GM19468 (cell line): ENCODE measurements at regions not wholly inside any gene's neighbourhood (a gene's known extent, or its start where the extent isn't known, plus 50 kb on each side); places are given as distances from the start of the nearest gene placed in this dataset.

ENCODE experiments used
- ATAC-seq: cut with Tn5 transposase; IDR thresholded peaks from one replicate; pipeline ENCODE4 v1.9.1; 2021; ENCODE audit warnings: mild to moderate bottlenecking, moderate library complexity, moderate number of reproducible peaks; ENCODE audit not compliant: unreplicated experiment; ENCODE audit errors: extremely low read depth

DNA sequence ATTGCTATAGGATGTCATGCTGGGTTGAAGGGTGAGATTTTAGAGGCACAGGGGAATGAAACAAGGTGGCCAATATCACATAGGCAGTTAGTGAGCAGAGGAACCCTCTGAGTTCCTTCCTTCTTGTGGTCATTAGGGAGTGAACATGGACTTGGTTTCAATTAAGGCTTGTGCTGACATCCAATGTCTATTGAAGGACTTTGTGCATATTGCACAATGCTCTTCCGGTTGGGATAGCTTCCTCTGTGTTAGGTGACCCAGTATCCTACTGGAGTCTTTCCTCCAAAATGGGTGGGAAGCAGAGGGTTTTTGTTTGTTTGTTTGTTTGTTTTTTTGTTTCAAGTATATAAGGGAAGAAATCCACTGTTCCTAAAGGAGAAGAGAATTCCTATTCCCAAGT is 98.5 kb downstream of the HDGFL1 start:
- ATAC-seq: no peak

DNA sequence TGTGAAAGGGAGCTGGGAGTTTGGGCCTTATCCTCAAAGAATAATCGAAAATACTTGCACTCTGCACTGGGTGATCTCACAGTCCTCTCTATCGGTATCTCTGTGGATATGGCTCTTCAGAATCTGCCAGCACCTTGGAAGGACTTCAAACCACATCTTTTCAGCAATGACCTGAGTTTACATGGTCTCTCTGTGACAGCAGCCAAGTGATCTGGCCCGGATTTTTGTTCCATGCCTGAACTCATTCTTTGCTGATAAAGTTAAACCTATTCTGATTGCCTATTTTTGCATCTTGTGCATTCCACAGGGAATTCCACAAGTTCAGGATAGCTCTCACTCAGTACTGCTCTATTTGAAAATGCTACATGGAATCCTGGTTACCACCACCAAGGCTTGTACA is 98.9 kb downstream of the HDGFL1 start:
- no peak for ATAC-seq

DNA sequence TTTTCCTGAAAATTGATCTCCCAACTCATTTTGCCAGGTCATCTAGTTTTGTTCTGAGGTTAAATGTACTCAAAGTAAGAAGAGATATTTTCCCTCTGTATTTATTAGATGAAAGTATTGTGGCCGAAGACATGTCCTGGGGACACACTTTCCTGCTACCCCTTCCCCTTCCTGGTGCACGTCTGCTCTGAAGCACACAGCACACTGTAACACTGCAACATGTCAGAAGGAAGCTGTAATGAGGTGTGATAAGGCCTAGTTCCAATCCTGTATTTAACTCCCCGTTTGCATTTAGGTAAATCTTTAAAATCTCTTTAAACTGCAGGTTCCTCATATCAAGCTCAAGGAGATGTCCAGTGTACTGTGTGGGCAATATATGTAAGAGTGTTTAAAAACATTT is 99.4 kb downstream of the HDGFL1 start:
- no peak for ATAC-seq

DNA sequence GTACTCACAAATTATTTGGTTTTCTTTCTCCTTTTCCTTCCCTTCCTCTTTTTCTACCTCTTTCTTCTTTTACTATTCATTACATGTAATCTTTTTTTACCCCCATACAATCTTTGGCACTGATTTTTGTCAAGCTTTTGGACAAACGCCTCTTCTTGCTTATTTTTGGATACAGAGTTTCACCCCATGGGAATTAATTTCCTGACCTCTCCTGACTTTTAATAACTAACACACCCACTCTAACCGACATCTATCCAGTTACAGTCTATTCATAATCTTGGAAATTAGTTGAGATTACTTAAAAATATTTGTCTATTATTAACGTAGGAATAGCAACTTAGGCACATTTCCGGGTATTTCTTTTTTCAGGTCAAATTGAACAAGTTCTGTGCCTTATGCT is 101.2 kb downstream of the HDGFL1 start:
- no peak for ATAC-seq

DNA sequence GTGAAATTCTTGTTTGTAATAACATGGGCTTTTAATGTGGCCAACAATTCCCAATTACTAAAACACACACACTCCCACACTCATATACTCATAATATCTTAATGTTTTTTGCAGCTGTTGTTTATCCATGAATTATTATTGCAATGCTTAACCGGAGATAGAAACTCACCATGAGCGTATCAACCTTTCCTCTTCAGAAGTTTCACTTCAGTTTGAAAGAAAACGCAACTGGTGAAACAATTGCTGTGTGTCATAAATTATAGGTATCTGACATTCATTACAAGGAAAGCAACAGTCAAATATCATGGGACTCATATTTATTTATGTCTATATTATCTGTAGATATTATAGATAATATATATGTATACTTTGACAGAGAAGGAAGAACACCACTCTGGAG is 104.1 kb downstream of the HDGFL1 start:
- ATAC-seq: no peak

DNA sequence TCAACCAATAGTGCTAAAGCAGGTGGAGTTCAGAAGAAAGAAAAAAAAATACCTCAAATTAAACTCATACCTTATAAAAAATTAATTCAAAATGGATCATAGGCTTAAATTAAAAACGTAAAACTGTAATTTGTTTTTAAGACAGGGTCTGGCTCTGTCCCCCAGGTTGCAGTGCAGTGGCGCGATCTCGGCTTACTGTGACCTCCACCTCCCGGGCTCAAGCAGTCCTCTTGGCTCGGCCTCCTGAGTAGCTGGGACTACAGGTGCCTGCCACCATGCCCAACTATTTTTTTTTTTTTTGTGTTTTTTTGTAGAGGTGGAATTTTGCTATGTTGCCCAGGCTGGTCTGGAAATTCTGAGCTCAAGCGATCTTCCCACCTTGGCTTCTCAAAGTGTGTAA is 111.6 kb downstream of the HDGFL1 start:
- ATAC-seq: no peak

DNA sequence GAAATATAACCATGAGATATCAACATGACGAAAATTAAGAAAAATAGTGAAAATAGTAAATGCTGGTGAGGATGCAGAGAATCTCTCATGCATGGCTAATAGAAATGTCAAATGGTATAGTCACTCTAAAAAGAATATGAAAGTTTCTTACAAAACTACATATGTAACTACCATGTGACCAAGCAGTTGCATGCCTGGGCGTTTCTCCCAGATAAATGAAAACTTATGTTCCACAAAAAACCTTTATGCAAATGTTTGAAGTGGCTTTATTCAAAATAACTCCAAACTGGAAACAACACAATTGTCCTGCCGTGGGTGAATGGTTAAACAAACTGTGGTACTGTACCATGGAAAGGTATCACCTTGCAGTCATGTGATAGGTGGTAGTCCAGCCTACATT is 112.4 kb downstream of the HDGFL1 start:
- ATAC-seq: no peak

DNA sequence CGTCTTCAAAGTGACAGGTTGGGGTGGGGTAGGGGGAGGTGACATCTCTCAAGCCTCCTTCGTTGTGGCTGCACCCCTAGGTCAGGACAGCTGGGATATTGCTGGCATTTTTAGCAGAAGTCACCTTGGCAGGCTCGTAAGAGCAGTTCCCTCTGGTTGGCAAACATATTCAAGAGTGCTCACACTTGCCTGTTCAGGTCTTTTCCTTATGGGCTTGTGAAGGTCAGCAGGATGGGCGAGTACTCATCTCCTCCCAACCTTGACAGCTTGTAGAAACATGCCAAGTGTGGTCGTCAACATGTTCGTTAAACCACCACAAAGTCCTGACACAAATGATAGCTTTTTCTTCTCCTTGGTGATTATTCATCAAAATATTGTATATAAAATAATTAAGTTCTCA is 113.6 kb downstream of the HDGFL1 start:
- no peak for ATAC-seq

DNA sequence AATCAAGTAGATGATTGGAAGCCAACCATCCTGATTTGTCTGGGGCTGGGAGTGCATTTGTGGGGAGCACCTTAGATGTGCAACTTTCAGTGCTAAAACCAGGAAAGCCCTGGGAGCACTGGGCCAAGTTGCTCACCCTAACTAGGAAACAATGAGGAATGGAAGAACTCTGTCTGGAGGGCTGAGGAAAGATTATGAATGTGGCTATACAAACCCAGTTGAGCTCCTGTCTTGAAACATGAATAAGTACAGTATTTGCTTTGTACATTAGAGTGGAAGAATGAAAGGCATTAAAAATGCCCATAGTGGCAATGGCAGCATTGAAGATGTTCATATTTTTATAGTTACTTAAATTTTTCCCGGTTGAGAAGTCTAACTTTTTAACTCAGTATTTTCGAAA is 121.1 kb downstream of the HDGFL1 start:
- ATAC-seq: no peak

DNA sequence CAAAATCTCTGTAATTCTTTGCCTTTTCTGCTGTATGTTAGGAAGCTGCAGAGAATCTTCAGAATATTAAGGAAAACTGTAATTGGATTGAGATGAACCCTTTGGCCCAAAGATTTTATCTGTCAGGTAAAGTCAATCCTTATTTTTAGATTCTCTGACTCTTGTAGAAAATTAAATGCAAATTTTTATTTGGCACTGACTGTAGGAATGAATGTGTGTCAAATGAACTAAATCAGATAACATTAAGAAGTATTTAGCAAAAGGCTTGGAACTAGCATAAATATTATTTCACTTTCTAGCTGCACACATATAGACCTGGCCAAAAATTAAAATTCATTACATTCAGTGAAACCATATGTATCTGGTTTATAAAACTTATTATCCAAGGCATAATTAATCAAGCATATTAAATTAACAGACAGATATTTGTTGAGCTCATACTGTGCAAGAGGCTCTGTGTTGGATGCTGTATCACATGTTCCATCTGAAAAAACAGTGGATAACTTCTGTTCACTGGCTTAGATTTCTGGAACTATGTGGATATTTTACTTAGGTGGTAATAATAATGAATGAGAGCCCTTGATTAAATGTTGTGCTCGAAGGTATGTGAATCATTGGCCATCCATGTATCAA is 124.8 kb downstream of the HDGFL1 start:
- ATAC-seq: no peak

DNA sequence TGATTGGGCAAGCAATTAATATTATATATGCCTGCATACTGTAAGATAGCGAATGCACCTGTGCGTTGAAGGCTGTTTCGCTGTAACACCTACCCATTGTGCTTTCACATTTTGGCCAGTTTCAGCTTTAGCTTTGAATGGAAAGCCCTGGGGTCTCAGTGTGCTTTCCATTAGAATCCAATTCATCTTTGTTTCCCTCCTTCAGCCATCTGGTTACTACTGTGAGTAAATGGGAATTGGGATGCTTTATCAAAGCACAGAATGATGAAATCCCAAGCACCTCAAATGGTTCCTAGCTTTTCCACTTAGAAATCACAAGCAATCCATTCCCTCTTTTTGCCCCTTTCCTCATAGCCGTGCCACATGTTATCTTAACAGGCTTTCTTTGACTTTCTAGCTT is 127.1 kb downstream of the HDGFL1 start:
- ATAC-seq: no peak

DNA sequence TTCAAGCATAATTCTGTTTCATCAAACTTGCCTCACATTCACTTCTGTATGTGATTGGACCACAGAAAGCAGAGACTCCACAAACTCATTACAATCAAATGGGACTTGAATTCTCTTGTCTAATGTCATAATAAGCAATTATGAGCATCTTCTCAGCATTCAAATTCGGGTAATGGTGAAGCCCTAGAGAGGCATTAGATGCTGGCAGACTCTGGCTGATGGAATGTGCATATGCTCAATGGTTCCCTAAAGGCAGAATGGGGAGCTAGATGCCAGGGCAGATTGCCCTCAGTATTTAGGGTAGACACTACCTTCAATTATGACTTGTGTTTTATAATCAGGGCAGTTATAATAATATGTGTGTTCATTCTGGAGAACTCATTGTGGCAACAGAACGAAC is 127.9 kb downstream of the HDGFL1 start:
- ATAC-seq: no peak

DNA sequence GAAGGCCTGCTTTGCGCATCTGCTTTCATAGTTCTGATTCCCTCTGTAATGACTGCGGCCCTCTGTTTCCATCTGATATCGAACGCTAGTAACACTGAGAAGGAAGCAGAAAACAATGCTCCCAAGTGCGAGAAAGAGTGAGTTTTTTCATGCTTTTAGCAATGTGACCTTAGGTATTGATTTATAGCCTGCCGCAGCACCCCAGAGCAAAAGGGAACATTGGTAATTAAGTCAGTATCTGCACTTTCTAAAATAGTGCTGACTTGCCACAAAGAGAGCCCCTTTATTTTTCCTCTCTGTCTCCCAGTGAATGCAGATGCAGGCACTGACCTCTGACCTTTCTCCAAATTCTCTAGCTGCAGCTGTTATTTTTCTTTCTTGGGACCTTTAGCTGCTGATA is 129.8 kb downstream of the HDGFL1 start:
- ATAC-seq: no peak

DNA sequence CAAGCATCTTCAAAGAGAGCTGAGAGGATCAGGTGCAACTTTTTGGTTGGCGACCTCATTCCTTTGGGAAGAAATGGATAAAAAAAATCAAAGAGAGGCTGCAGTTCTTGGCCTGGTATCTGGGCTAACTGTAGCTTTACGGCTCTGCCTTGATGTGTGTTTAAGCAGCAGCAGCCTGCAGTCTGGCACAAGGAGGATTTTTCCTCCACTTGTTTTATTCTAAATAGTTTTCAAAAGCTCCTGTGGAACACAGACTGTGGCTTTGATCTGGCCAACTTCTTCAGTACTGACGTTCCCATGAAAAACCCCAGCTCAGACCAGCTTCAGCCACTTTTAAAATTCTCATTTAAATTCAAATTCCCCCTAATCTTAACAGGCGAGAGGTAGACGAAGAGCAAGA is 137.3 kb downstream of the HDGFL1 start:
- ATAC-seq: no peak

DNA sequence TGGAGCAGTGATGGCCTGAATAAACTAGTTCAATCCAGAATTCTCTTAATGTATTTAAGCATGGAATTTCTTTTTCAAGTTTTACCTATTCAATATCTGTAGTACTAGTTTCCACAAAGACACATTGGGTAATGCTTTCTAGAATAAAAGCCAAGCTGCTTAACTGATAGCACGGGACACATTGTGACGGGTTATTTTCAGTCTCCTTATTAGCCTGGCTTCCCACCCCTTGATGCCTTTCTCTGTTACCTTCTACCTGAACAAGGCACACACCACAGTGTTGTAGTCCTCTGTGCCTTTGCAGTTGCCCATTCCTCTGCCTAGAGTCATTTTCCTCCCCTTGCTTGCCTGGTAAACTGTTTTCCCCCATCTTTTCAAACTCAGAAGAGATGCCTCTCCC is 139.1 kb downstream of the HDGFL1 start:
- no peak for ATAC-seq

DNA sequence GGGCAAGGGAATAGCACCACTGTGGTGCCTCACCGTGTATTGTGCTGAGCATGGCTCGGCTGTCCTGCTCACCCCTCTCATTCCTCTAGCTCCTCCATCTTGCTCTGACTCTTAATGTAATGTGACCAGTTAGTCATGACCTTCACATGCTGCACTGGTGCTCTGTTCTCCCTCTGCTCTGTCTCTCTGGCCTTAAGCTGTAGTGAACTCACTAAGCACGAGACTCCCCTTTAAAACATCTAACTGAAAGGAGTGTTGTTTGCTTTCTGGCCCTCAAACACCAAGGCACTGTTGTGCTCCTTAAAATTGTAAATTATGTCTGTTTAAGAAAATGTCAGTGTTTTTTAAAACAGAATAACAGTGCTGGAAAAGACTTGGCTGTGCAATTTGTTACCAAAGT is 140.4 kb downstream of the HDGFL1 start:
- no peak for ATAC-seq

DNA sequence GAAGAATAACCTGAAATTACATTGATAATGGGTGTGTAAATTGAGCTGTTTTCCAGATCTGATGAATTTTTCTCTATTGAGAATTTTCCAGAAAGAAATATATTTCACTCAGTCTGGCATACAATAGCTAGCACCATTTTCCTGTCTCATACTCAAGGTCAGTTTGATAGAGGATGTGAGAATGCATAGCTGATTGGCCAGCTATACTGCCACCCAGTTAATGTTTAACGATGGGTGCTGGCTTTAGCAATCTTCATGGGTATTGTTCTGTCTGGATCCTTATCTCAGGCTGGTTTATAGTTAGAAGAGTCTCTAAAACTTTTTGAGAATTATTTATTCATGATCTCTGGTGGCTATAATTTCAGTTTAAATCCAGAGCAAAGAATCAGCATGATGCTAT is 147.4 kb downstream of the HDGFL1 start:
- ATAC-seq: peak; percentile 52

DNA sequence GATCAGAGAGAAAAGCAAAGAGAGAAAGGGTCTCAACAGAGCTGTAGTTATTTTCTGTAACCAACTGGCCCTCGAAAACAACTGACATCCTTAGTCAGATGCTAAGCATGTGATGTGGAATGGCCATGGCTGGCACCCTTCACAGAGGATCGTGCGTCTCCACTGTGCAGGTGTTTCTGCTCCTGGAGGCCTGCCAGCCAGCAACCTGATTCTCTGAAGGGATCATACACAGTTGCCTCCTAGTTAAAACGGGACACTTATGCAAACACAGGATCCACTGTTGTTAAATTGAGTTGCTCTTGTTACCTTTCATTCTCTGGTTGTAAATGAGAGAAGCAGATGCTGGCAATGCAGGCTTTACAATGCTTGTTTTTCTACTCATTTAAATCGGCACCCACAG is 148.5 kb downstream of the HDGFL1 start:
- ATAC-seq: no peak

DNA sequence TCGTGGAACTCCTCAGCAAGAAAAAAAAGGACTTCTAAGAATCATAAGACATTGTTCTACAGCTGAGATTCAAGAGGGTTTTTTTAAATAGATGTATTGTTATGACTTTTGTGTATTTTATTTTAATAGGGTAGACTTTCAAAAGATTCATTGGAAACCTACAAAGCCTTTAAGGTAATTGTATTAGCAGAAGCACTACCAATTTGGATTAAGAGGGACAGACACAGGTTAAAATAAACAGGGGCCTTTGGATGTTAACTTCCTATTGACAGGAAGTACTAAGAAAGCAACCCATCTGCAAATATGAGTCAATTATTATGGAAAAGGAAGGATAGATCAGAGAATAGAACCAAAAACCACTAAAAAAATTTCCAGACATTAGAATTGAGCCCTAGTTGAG is 153.5 kb downstream of the HDGFL1 start:
- no peak for ATAC-seq

DNA sequence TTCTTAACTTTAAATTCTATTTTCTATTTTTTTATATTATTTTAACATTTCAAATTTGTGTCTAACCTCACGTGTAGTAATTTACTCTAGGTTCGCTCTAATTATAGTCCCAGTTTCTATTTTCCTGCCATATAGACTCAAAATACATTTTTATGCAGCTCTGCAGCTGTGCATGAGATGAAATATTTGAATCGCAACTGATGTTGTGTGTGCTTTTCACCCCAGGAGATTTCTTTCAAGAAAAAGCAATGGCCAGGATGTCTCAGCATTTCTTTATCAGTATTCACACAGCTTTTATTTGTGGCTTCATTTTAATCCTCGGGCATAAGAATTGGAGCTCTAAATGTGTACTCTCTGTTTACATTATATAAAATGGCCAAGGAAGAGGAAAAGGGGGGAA is 157.6 kb downstream of the HDGFL1 start:
- ATAC-seq: no peak

DNA sequence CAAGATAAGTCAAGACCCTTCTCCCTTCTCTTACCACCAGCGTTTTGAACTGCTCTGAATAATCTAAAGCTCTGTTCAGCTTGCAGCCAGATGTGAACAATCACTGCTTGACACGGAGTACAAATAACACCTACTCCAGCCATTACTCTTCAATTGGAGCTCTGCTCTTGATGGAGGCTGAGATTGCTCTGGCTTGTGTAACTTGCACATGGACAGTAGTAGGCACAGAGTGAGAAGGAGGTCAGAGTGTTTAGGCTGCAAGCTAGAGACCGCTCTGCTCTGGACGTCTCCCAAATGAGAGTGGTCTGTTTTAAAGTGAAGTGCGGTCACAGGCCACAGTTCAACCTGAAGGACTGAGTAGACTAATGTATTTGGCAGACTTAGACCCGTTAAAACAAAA is 158.3 kb downstream of the HDGFL1 start:
- no peak for ATAC-seq

DNA sequence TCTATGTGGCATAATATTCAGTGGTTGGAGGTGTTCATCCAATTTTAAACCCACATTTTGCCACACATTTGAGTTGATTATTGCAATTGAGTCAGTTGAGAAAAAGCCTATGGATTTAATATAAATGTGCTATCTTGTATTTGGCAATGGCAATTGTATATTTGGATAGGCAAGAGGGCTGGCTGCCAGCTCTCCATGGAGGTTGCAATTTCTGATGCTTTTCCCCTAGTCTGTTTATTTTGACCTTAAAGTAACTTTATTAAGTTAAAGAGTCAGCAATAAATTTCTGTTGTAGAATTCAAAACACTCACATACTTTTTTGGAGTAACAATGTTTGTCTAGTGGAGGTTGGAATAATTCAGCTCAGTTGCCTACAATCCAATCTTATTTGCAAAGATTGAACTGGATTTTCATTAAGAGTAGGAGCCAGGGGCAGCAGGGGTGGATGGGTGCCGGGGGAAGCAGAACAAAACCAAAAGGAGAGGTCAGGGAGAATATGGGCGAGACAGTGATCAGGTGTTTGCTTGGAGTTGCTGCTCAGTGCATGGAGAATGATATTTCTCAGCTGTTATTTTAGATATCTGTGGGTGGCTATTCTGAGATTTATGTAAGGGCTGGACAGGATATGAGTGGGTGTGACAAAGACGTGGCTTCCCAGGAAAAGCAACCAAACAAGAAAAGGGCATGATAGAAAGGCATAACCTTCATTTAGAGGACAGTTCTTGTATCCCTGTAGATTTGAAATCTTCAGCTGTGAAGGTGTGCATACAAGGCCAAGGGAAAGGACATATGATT is 163.0 kb downstream of the HDGFL1 start:
- no peak for ATAC-seq
